ENCODE measurements at regions not wholly inside any gene's neighbourhood (a gene's known extent, or its start where the extent isn't known, plus 50 kb on each side); places are given as distances from the start of the nearest gene placed in this dataset.

- no peak for TF ChIP-seq CTCF (IDR thresholded peaks at IDR 0.05; ENCODE audit: insufficient read depth, low read length, missing control alignments)
- no peak for DNase-seq (ENCODE audit: low read depth, low spot score)
- no peak overlapping the region for H3K4me3 ChIP-seq (ENCODE audit: low read depth, low read length)
- POLR2A ChIA-PET, result no interaction called here
- CTCF ChIA-PET, result no interaction called here
Observed at GRCh38 chr4:124481123-124481522, 231.4 kb downstream of the ANKRD50 start.

GRCh38 chr4:124483048-124483906, 229.3 kb downstream of the ANKRD50 start:
- POLR2A ChIA-PET, result no interaction called here
- H3K4me3 ChIP-seq (ENCODE audit: low read depth, low read length), result no peak overlapping the region
- TF ChIP-seq CTCF (IDR thresholded peaks at IDR 0.05; ENCODE audit: insufficient read depth, low read length, missing control alignments), result no peak
- no peak for DNase-seq (ENCODE audit: low read depth, low spot score)
- CTCF ChIA-PET, result no interaction called here

- ChIA-PET POLR2A (no interaction called here), CTCF (no interaction called here)
Observed at GRCh38 chr4:124484008-124484407, 228.5 kb downstream of the ANKRD50 start.

GRCh38 chr4:124484940-124485339, 227.6 kb downstream of the ANKRD50 start:
- no peak for TF ChIP-seq CTCF (IDR thresholded peaks at IDR 0.05; ENCODE audit: insufficient read depth, low read length, missing control alignments)
- DNase-seq (ENCODE audit: low read depth, low spot score), result no peak
- CTCF ChIA-PET, result no interaction called here
- no peak overlapping the region for H3K4me3 ChIP-seq (ENCODE audit: low read depth, low read length)
- POLR2A ChIA-PET, result no interaction called here

More at GRCh38 chr4:124484008-124484407, 228.5 kb downstream of the ANKRD50 start:
- TF ChIP-seq CTCF (IDR thresholded peaks at IDR 0.05; ENCODE audit: insufficient read depth, low read length, missing control alignments), result no peak
- no peak for DNase-seq (ENCODE audit: low read depth, low spot score)
- no peak overlapping the region for H3K4me3 ChIP-seq (ENCODE audit: low read depth, low read length)

GRCh38 chr4:124486423-124486822, 226.1 kb downstream of the ANKRD50 start:
- no peak for TF ChIP-seq CTCF (IDR thresholded peaks at IDR 0.05; ENCODE audit: insufficient read depth, low read length, missing control alignments)
- CTCF ChIA-PET, result no interaction called here
- no peak for DNase-seq (ENCODE audit: low read depth, low spot score)
- POLR2A ChIA-PET, result no interaction called here
- H3K4me3 ChIP-seq (ENCODE audit: low read depth, low read length), result no peak overlapping the region

GRCh38 chr4:124487651-124488050, 224.9 kb downstream of the ANKRD50 start:
- H3K4me3 ChIP-seq (ENCODE audit: low read depth, low read length), result no peak overlapping the region
- POLR2A ChIA-PET, result no interaction called here
- DNase-seq (ENCODE audit: low read depth, low spot score), result no peak
- no peak for TF ChIP-seq CTCF (IDR thresholded peaks at IDR 0.05; ENCODE audit: insufficient read depth, low read length, missing control alignments)
- CTCF ChIA-PET, result no interaction called here
